Cardiac fibroblast (primary cell): ENCODE measurements at regions not wholly inside any gene's neighbourhood (a gene's known extent, or its start where the extent isn't known, plus 50 kb on each side); places are given as distances from the start of the nearest gene placed in this dataset.

ENCODE experiments used
- DNase-seq, 2 donors: peaks; one replicate each; pipeline versions ENCODE4 v3.0.0 to v3.0.0-alpha.2; 2010; ENCODE audit warnings: low read depth in 2 of 2
- H3K4me3 ChIP-seq, 2 donors: replicated peaks in 1 of 2; 1 replicate in 1 of 2; 2 replicates in 1 of 2; pipeline ENCODE4 v1.5.1; 2011; ENCODE audit warnings: low read depth in 2 of 2, low read length in 2 of 2, mild to moderate bottlenecking in 2 of 2, moderate library complexity in 1 of 2
- CTCF ChIP-seq: IDR thresholded peaks from one replicate; pipeline ENCODE4 v1.5.1; 2011; ENCODE audit warnings: low read depth, mild to moderate bottlenecking, low read length, inconsistent platforms

- no peak overlapping the region for H3K4me3 ChIP-seq
- no peak for DNase-seq
- TF ChIP-seq CTCF, result no peak
Measured at GRCh38 chr20:10994991-10995700, 321.3 kb upstream of the JAG1 start.

GRCh38 chr20:10998476-10998875 is 324.7 kb upstream of the JAG1 start:
- TF ChIP-seq CTCF, result no peak

GRCh38 chr20:11000416-11000815 is 326.6 kb upstream of the JAG1 start:
- no peak for TF ChIP-seq CTCF
- no peak for DNase-seq

More at GRCh38 chr20:10998476-10998875, 324.7 kb upstream of the JAG1 start:
- H3K4me3 ChIP-seq, result no peak overlapping the region
- no peak for DNase-seq

GRCh38 chr20:11001302-11001701 is 327.5 kb upstream of the JAG1 start:
- no peak overlapping the region for H3K4me3 ChIP-seq
- no peak for DNase-seq
- TF ChIP-seq CTCF, result no peak

More at GRCh38 chr20:11000416-11000815, 326.6 kb upstream of the JAG1 start:
- no peak overlapping the region for H3K4me3 ChIP-seq

- H3K4me3 ChIP-seq, result no peak overlapping the region
- no peak for TF ChIP-seq CTCF
- DNase-seq, result peak; percentile 72 to 95
Measured at GRCh38 chr20:11001764-11002540, 328.2 kb upstream of the JAG1 start.

GRCh38 chr20:11003341-11003740 is 329.5 kb upstream of the JAG1 start:
- no peak for DNase-seq
- no peak overlapping the region for H3K4me3 ChIP-seq
- TF ChIP-seq CTCF, result no peak
